Right kidney (tissue), 1 donor: ENCODE measurements at regions not wholly inside any gene's neighbourhood (a gene's known extent, or its start where the extent isn't known, plus 50 kb on each side); places are given as distances from the start of the nearest gene placed in this dataset.
"Not testable (repeated sequence)": the region's sequence is repeated elsewhere in the genome, so short reads cannot be mapped to it uniquely, and the experiment has no call there.

Experiments used
- DNase-seq: peaks from one replicate; pipeline ENCODE4 v3.0.0-alpha.2; 2016

- DNase-seq, result no peak
Measured at GRCh38 chr6:144543006-144543871, 258.1 kb downstream of the UTRN start.

- DNase-seq, result no peak
Measured at GRCh38 chr6:144544266-144544830, 259.2 kb downstream of the UTRN start.

- DNase-seq, result no peak
Measured at GRCh38 chr6:144546807-144547206, 261.7 kb downstream of the UTRN start.

GRCh38 chr6:144547409-144547808 lies 262.3 kb downstream of the UTRN start:
- DNase-seq, result no peak

- DNase-seq, result no peak
Measured at GRCh38 chr6:144548536-144548935, 263.4 kb downstream of the UTRN start.

GRCh38 chr6:144549837-144550747 lies 265.0 kb downstream of the UTRN start:
- no peak for DNase-seq

GRCh38 chr6:144551339-144551738 lies 266.2 kb downstream of the UTRN start:
- DNase-seq, result no peak

GRCh38 chr6:144555066-144555465 lies 269.9 kb downstream of the UTRN start:
- DNase-seq, result no peak

- no peak for DNase-seq
Measured at GRCh38 chr6:144559865-144560593, 274.9 kb downstream of the UTRN start.

GRCh38 chr6:144561455-144562043 lies 276.4 kb downstream of the UTRN start:
- no peak for DNase-seq

GRCh38 chr6:144564202-144564601 lies 279.1 kb downstream of the UTRN start:
- no peak for DNase-seq

- no peak for DNase-seq
Measured at GRCh38 chr6:144566868-144567615, 281.9 kb downstream of the UTRN start.

GRCh38 chr6:144568241-144568640 lies 283.1 kb downstream of the UTRN start:
- DNase-seq, result no peak

GRCh38 chr6:144572541-144572940 lies 287.4 kb downstream of the UTRN start:
- not testable (repeated sequence) for DNase-seq

- DNase-seq, result no peak
Measured at GRCh38 chr6:144574796-144575195, 289.7 kb downstream of the UTRN start.

GRCh38 chr6:144575327-144575726 lies 290.2 kb downstream of the UTRN start:
- DNase-seq, result no peak

- DNase-seq, result no peak
Measured at GRCh38 chr6:144576871-144577270, 291.7 kb downstream of the UTRN start.

- DNase-seq, result no peak
Measured at GRCh38 chr6:144578385-144579350, 293.5 kb downstream of the UTRN start.

- DNase-seq, result no peak
Measured at GRCh38 chr6:144580039-144580438, 294.9 kb downstream of the UTRN start.

GRCh38 chr6:144580771-144581170 lies 295.6 kb downstream of the UTRN start:
- DNase-seq, result no peak
